ENCODE measurements at regions not wholly inside any gene's neighbourhood (a gene's known extent, or its start where the extent isn't known, plus 50 kb on each side); places are given as distances from the start of the nearest gene placed in this dataset.

DNA sequence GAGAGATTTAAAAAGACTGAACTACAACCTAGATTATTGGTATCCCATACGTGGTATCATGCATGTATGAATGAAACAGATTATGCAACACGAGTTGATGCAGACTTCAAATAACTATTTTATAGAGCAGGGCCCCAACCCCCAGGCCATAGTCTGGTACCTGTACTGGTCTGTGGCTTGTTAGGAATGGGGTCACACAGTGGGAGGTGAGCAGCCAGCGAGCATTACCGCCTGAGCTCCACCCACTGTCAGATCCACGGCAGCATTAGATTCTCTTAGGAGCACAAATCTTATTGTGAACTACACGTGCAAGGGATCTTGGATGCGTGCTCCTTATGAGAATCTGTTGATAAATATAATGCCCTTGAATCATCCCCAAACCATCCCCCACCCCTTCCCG lies 320.2 kb downstream of the TBC1D4 start:
- TF ChIP-seq EZH2 (IDR thresholded peaks at IDR 0.05; ENCODE audit: low read length): no peak
- TF ChIP-seq, protein P1, sequence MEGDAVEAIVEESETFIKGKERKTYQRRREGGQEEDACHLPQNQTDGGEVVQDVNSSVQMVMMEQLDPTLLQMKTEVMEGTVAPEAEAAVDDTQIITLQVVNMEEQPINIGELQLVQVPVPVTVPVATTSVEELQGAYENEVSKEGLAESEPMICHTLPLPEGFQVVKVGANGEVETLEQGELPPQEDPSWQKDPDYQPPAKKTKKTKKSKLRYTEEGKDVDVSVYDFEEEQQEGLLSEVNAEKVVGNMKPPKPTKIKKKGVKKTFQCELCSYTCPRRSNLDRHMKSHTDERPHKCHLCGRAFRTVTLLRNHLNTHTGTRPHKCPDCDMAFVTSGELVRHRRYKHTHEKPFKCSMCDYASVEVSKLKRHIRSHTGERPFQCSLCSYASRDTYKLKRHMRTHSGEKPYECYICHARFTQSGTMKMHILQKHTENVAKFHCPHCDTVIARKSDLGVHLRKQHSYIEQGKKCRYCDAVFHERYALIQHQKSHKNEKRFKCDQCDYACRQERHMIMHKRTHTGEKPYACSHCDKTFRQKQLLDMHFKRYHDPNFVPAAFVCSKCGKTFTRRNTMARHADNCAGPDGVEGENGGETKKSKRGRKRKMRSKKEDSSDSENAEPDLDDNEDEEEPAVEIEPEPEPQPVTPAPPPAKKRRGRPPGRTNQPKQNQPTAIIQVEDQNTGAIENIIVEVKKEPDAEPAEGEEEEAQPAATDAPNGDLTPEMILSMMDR (optimal IDR thresholded peaks at IDR 0.05 in 1 of 3, IDR thresholded peaks at IDR 0.05 in 1 of 3, conservative IDR thresholded peaks at IDR 0.05 in 1 of 3; ENCODE audit: extremely low read depth in 1 of 3, insufficient read depth in 2 of 3, low read length in 3 of 3): no peak
- dilution Hi-C loops (cut with MboI; ENCODE audit: extremely low pct_ligation_motif_present, low sequenced_read_pairs): no loop called here
- no peak for FAIRE-seq

DNA sequence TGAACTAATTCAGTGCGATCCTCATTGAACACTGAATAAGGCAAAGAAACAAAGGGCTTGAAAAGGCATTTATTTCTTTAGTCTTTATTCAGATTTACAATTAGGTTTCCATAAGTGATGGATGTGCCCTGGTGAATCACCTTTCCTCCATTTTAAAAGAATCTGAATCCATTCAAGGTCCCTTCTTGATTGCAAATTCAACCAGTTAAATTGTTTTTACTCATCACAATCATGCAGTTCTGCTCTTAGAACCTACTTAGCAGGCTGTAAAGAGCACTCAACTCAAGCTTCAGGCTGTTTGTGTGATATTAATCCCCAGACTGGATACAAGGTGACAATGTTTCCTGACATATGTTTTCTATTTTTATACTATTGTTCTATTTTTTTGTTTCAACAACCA lies 321.0 kb downstream of the TBC1D4 start:
- H3K9ac ChIP-seq (ENCODE audit: control insufficient read depth, extremely low read depth, insufficient read depth, low read length): no peak overlapping the region
- no peak overlapping the region for H3K4me3 ChIP-seq (ENCODE audit: control insufficient read depth in 2 of 3, extremely low read depth in 1 of 3, insufficient read depth in 2 of 3, low read depth in 1 of 3, low read length in 3 of 3)
- dilution Hi-C loops (cut with MboI; ENCODE audit: extremely low pct_ligation_motif_present, low sequenced_read_pairs): no loop called here
- H3K36me3 ChIP-seq (ENCODE audit: control insufficient read depth in 2 of 2, extremely low read depth in 1 of 2, insufficient read depth in 2 of 2, low read length in 2 of 2): no peaks in the 10 kb centered on the region
- no peaks in the 10 kb centered on the region for H3K9me1 ChIP-seq (ENCODE audit: control insufficient read depth, extremely low read depth, insufficient read depth, low read length)
- H3K4me2 ChIP-seq (ENCODE audit: control insufficient read depth, extremely low read depth, insufficient read depth, low read depth, low read length): no peak overlapping the region
- no peak overlapping the region for H3K27ac ChIP-seq (ENCODE audit: control insufficient read depth, insufficient read depth, low read length)
- no peak overlapping the region for H2AFZ ChIP-seq (ENCODE audit: control insufficient read depth, low read length)
- no peaks in the 10 kb centered on the region for H4K20me1 ChIP-seq (ENCODE audit: control insufficient read depth, extremely low read depth, insufficient read depth, low read length)
- no peak for TF ChIP-seq EZH2 (IDR thresholded peaks at IDR 0.05; ENCODE audit: low read length)
- TF ChIP-seq, protein P1 (optimal IDR thresholded peaks at IDR 0.05 in 1 of 3, IDR thresholded peaks at IDR 0.05 in 1 of 3, conservative IDR thresholded peaks at IDR 0.05 in 1 of 3; ENCODE audit: extremely low read depth in 1 of 3, insufficient read depth in 2 of 3, low read length in 3 of 3): no peak
- no peaks in the 10 kb centered on the region for H3K79me2 ChIP-seq (ENCODE audit: control insufficient read depth, insufficient read depth, low read length)
- FAIRE-seq: no peak
- H3K27me3 ChIP-seq (ENCODE audit: control insufficient read depth, extremely low read depth, insufficient read depth, low read length): no peaks in the 10 kb centered on the region
- DNase-seq (ENCODE audit: low read depth, low spot score): no peak
- peaks cover 3% of the 10 kb centered on the region for H3K9me3 ChIP-seq (ENCODE audit: control insufficient read depth, low read depth, low read length)
- H3K4me1 ChIP-seq (ENCODE audit: control insufficient read depth, extremely low read depth, insufficient read depth, low read length): no peaks in the 10 kb centered on the region

More for the DNA sequence above, 320.2 kb downstream of the TBC1D4 start:
- DNase-seq (ENCODE audit: low read depth, low spot score): no peak
- H3K27me3 ChIP-seq (ENCODE audit: control insufficient read depth, extremely low read depth, insufficient read depth, low read length): no peaks in the 10 kb centered on the region
- no peak overlapping the region for H2AFZ ChIP-seq (ENCODE audit: control insufficient read depth, low read length)
- no peak overlapping the region for H3K4me2 ChIP-seq (ENCODE audit: control insufficient read depth, extremely low read depth, insufficient read depth, low read depth, low read length)
- H3K9me1 ChIP-seq (ENCODE audit: control insufficient read depth, extremely low read depth, insufficient read depth, low read length): no peaks in the 10 kb centered on the region
- no peaks in the 10 kb centered on the region for H3K36me3 ChIP-seq (ENCODE audit: control insufficient read depth in 2 of 2, extremely low read depth in 1 of 2, insufficient read depth in 2 of 2, low read length in 2 of 2)
- no peaks in the 10 kb centered on the region for H3K4me1 ChIP-seq (ENCODE audit: control insufficient read depth, extremely low read depth, insufficient read depth, low read length)
- H3K9me3 ChIP-seq (ENCODE audit: control insufficient read depth, low read depth, low read length): no peaks in the 10 kb centered on the region
- H3K9ac ChIP-seq (ENCODE audit: control insufficient read depth, extremely low read depth, insufficient read depth, low read length): no peak overlapping the region
- no peaks in the 10 kb centered on the region for H3K79me2 ChIP-seq (ENCODE audit: control insufficient read depth, insufficient read depth, low read length)
- no peak overlapping the region for H3K27ac ChIP-seq (ENCODE audit: control insufficient read depth, insufficient read depth, low read length)
- no peaks in the 10 kb centered on the region for H4K20me1 ChIP-seq (ENCODE audit: control insufficient read depth, extremely low read depth, insufficient read depth, low read length)
- H3K4me3 ChIP-seq (ENCODE audit: control insufficient read depth in 2 of 3, extremely low read depth in 1 of 3, insufficient read depth in 2 of 3, low read depth in 1 of 3, low read length in 3 of 3): no peak overlapping the region
